NCI-H1105 (cell line): ENCODE measurements at regions not wholly inside any gene's neighbourhood (a gene's known extent, or its start where the extent isn't known, plus 50 kb on each side); places are given as distances from the start of the nearest gene placed in this dataset.

ENCODE experiments used
- DNase-seq: peaks from one replicate; lab custom pipeline; 2025; lab: John Stamatoyannopoulos, UW

GRCh38 chr4:133869486-133869885 is 332.1 kb downstream of the PABPC4L start:
- DNase-seq, result no peak

- DNase-seq, result no peak
Observed at GRCh38 chr4:133868856-133869255, 332.7 kb downstream of the PABPC4L start.

GRCh38 chr4:133866328-133866699 is 335.3 kb downstream of the PABPC4L start:
- peak; percentile 54 for DNase-seq

GRCh38 chr4:133865612-133866327 is 335.8 kb downstream of the PABPC4L start:
- DNase-seq, result no peak

GRCh38 chr4:133863153-133863552 is 338.4 kb downstream of the PABPC4L start:
- DNase-seq, result no peak

- no peak for DNase-seq
Observed at GRCh38 chr4:133856731-133857355, 344.7 kb downstream of the PABPC4L start.

- DNase-seq, result no peak
Observed at GRCh38 chr4:133855001-133855400, 346.6 kb downstream of the PABPC4L start.

- no peak for DNase-seq
Observed at GRCh38 chr4:133839326-133839725, 362.3 kb downstream of the PABPC4L start.

- no peak for DNase-seq
Observed at GRCh38 chr4:133823177-133823576, 378.4 kb downstream of the PABPC4L start.

- DNase-seq, result no peak
Observed at GRCh38 chr4:133812954-133813353, 388.6 kb downstream of the PABPC4L start.

GRCh38 chr4:133812236-133812635 is 389.4 kb downstream of the PABPC4L start:
- no peak for DNase-seq

- DNase-seq, result no peak
Observed at GRCh38 chr4:133808151-133808550, 393.4 kb downstream of the PABPC4L start.

- no peak for DNase-seq
Observed at GRCh38 chr4:133803341-133803740, 398.2 kb downstream of the PABPC4L start.

- no peak for DNase-seq
Observed at GRCh38 chr4:133802359-133803140, 399.0 kb downstream of the PABPC4L start.

GRCh38 chr4:133801883-133802282 is 399.7 kb downstream of the PABPC4L start:
- no peak for DNase-seq

GRCh38 chr4:133800966-133801365 is 400.6 kb downstream of the PABPC4L start:
- DNase-seq, result no peak

GRCh38 chr4:133799717-133800315 is 401.8 kb downstream of the PABPC4L start:
- DNase-seq, result no peak

GRCh38 chr4:133777661-133778060 is 423.9 kb downstream of the PABPC4L start:
- no peak for DNase-seq

- no peak for DNase-seq
Observed at GRCh38 chr4:133776961-133777360, 424.6 kb downstream of the PABPC4L start.

- DNase-seq, result no peak
Observed at GRCh38 chr4:133776503-133776902, 425.1 kb downstream of the PABPC4L start.

GRCh38 chr4:133775881-133776280 is 425.7 kb downstream of the PABPC4L start:
- DNase-seq, result no peak

- no peak for DNase-seq
Observed at GRCh38 chr4:133775469-133775868, 426.1 kb downstream of the PABPC4L start.

- DNase-seq, result no peak
Observed at GRCh38 chr4:133759428-133759827, 442.2 kb downstream of the PABPC4L start.
